ENCODE measurements at regions not wholly inside any gene's neighbourhood (a gene's known extent, or its start where the extent isn't known, plus 50 kb on each side); places are given as distances from the start of the nearest gene placed in this dataset.

DNA sequence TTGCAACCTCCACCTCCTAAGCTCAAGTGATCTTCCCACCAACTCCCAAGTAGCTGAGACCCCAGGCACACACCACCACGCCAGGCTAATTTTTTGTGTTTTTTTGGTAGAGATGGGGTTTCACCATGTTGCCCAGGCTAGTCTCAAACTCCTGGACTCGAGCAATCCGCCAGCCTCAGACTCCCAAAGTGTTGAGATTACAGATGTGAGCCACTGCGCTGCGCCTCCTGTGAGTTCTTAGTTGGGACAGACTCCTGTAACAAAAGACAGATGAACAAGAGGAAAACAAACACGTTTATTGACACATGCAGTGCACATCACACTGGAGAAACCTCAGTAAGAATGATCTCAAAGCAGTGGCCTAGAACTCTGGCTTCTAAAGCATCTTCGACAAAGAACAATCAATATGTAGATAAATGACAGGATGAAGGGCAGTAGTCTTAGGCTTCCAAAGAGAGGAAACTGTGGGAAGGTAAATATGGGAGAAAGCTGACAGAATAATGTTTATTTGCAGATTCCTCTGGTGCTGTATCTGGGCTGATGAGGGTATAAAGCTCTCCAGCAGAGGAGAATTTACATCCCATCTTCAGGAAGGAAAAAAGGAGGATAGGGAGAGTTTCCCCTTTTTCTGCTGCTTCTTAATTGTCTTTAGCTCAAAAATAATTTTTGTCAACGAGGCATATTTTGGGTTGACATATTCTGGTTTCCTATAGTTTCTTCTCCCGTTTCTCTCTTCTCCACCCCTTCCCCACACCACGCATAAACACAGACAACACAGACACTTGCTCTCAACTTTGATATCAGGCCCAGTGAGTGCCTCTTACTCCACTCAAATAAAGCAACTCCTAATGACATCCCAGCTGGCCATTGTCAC, 84.7 kb upstream of the TNFAIP3 start:
- DNase-seq (ENCODE audit: low spot score), result no peak
- H3K27ac ChIP-seq, result no peak overlapping the region

GRCh38 chr6:137783710-137784109, 83.3 kb upstream of the TNFAIP3 start:
- H3K4me3 ChIP-seq, result no peak overlapping the region
- H3K36me3 ChIP-seq, result no peaks in the 10 kb centered on the region
- ATAC-seq (ENCODE audit: insufficient number of reproducible peaks, low FRiP score, low read depth) (no peak), DNase-seq (ENCODE audit: low spot score) (no peak)
- H3K27me3 ChIP-seq (replicated peaks; ENCODE audit: insufficient read depth), result no peaks in the 10 kb centered on the region
- no peaks in the 10 kb centered on the region for H3K9me3 ChIP-seq
- H3K27ac ChIP-seq, result no peak overlapping the region
- no peaks in the 10 kb centered on the region for H3K4me1 ChIP-seq (ENCODE audit: control insufficient read depth in 1 of 2, low read depth in 2 of 2)
- TF ChIP-seq CTCF (IDR thresholded peaks at IDR 0.05), result no peak

More for the DNA sequence above, 84.7 kb upstream of the TNFAIP3 start:
- H3K9me3 ChIP-seq, result no peaks in the 10 kb centered on the region
- no peaks in the 10 kb centered on the region for H3K36me3 ChIP-seq
- H3K4me1 ChIP-seq (ENCODE audit: control insufficient read depth in 1 of 2, low read depth in 2 of 2), result no peaks in the 10 kb centered on the region
- ATAC-seq (ENCODE audit: insufficient number of reproducible peaks, low FRiP score, low read depth), result no peak
- no peak overlapping the region for H3K4me3 ChIP-seq
- H3K27me3 ChIP-seq (replicated peaks; ENCODE audit: insufficient read depth), result no peaks in the 10 kb centered on the region
- TF ChIP-seq CTCF (IDR thresholded peaks at IDR 0.05), result no peak

- no peaks in the 10 kb centered on the region for H3K27me3 ChIP-seq (replicated peaks; ENCODE audit: insufficient read depth)
- no peak for ATAC-seq (ENCODE audit: insufficient number of reproducible peaks, low FRiP score, low read depth)
- no peak overlapping the region for H3K4me3 ChIP-seq
- no peak overlapping the region for H3K27ac ChIP-seq
- DNase-seq (ENCODE audit: low spot score), result no peak
- H3K4me1 ChIP-seq (ENCODE audit: control insufficient read depth in 1 of 2, low read depth in 2 of 2), result no peaks in the 10 kb centered on the region
- H3K9me3 ChIP-seq, result no peaks in the 10 kb centered on the region
- TF ChIP-seq CTCF (IDR thresholded peaks at IDR 0.05), result no peak
- H3K36me3 ChIP-seq, result no peaks in the 10 kb centered on the region
Measured at GRCh38 chr6:137784583-137784982, 82.5 kb upstream of the TNFAIP3 start.

- Histone ChIP-seq H3K4me3 (no peak overlapping the region), H3K4me1 (ENCODE audit: control insufficient read depth in 1 of 2, low read depth in 2 of 2) (peaks cover 0 to 6% of the 10 kb centered on the region in 2 donors), H3K27me3 (replicated peaks; ENCODE audit: insufficient read depth) (no peaks in the 10 kb centered on the region), H3K9me3 (no peaks in the 10 kb centered on the region), H3K27ac (no peak overlapping the region), H3K36me3 (no peaks in the 10 kb centered on the region)
- no peak for TF ChIP-seq CTCF (IDR thresholded peaks at IDR 0.05)
- DNase-seq (ENCODE audit: low spot score) (no peak), ATAC-seq (ENCODE audit: insufficient number of reproducible peaks, low FRiP score, low read depth) (no peak)
Measured at GRCh38 chr6:137787016-137787415, 80.0 kb upstream of the TNFAIP3 start.

GRCh38 chr6:137788248-137788647, 78.8 kb upstream of the TNFAIP3 start:
- peaks cover 0 to 6% of the 10 kb centered on the region in 2 donors for H3K4me1 ChIP-seq (ENCODE audit: control insufficient read depth in 1 of 2, low read depth in 2 of 2)
- H3K36me3 ChIP-seq, result no peaks in the 10 kb centered on the region
- H3K4me3 ChIP-seq, result no peak overlapping the region
- ATAC-seq (ENCODE audit: insufficient number of reproducible peaks, low FRiP score, low read depth) (no peak), DNase-seq (ENCODE audit: low spot score) (no peak)
- H3K27ac ChIP-seq, result no peak overlapping the region
- no peaks in the 10 kb centered on the region for H3K27me3 ChIP-seq (replicated peaks; ENCODE audit: insufficient read depth)
- TF ChIP-seq CTCF (IDR thresholded peaks at IDR 0.05), result no peak
- no peaks in the 10 kb centered on the region for H3K9me3 ChIP-seq

Data from thoracic aorta (tissue), 2 donors.